Muscle layer of duodenum (tissue), 2 donors: ENCODE measurements at regions not wholly inside any gene's neighbourhood (a gene's known extent, or its start where the extent isn't known, plus 50 kb on each side); places are given as distances from the start of the nearest gene placed in this dataset.

Experiments used
- H3K27ac ChIP-seq: one replicate; pipeline ENCODE4 v1.7.0; 2013; ENCODE audit warnings: mild to moderate bottlenecking, low read length
- H3K27me3 ChIP-seq: one replicate; pipeline ENCODE4 v1.7.0; 2013; ENCODE audit warnings: low read depth, mild to moderate bottlenecking, control low read depth, low read length
- H3K36me3 ChIP-seq, 2 donors: one replicate each; pipeline ENCODE4 v1.7.0; 2013; ENCODE audit warnings: low read length in 2 of 2, control low read depth in 1 of 2, mild to moderate bottlenecking in 1 of 2; ENCODE audit not compliant: insufficient read depth in 2 of 2, control insufficient read depth in 1 of 2
- H3K4me1 ChIP-seq, 2 donors: one replicate each; pipeline ENCODE4 v1.7.0; 2013; ENCODE audit warnings: low read length in 2 of 2, mild to moderate bottlenecking in 2 of 2, control low read depth in 1 of 2, moderate library complexity in 1 of 2; ENCODE audit not compliant: insufficient read depth in 2 of 2, control insufficient read depth in 1 of 2
- H3K4me3 ChIP-seq, 2 donors: one replicate each; pipeline ENCODE4 v1.7.0; 2013; ENCODE audit warnings: low read length in 2 of 2, low read depth in 1 of 2, mild to moderate bottlenecking in 1 of 2
- H3K9me3 ChIP-seq, 2 donors: one replicate each; pipeline ENCODE4 v1.7.0; 2013; ENCODE audit warnings: low read length in 2 of 2, control low read depth in 1 of 2, mild to moderate bottlenecking in 1 of 2; ENCODE audit not compliant: control insufficient read depth in 1 of 2
- donor health status: healthy.

DNA sequence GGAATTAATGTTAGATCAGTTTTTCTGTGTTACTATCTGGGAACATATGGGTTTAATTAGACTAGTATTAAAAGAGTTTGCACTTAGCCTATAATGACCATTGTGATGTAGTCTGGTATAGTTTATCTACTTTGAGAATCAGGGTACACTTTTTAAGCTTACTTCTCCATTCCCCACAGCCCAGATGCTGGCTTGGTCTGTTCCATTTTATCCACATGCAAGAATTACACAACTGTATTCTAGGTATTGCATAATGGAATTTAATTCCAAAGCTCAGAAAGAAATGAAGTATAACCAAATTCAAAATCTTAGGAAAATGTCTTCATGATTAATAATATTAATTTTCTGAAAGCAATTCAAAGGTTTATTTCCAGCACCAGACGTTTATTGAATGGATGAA, 122.2 kb upstream of the PDGFD start:
- H3K9me3 ChIP-seq: peaks cover 0 to 3% of the 10 kb centered on the region in 2 donors
- no peak overlapping the region for H3K27ac ChIP-seq
- no peak overlapping the region for H3K4me3 ChIP-seq
- no peaks in the 10 kb centered on the region for H3K27me3 ChIP-seq
- H3K36me3 ChIP-seq: no peaks in the 10 kb centered on the region
- no peaks in the 10 kb centered on the region for H3K4me1 ChIP-seq

- no peaks in the 10 kb centered on the region for H3K4me1 ChIP-seq
- H3K27ac ChIP-seq: no peak overlapping the region
- no peaks in the 10 kb centered on the region for H3K27me3 ChIP-seq
- H3K4me3 ChIP-seq: no peak overlapping the region
- H3K36me3 ChIP-seq: no peaks in the 10 kb centered on the region
- H3K9me3 ChIP-seq: no peaks in the 10 kb centered on the region
Observed at GRCh38 chr11:104279587-104279986, 115.6 kb upstream of the PDGFD start.

- H3K27ac ChIP-seq: no peak overlapping the region
- H3K27me3 ChIP-seq: no peaks in the 10 kb centered on the region
- no peaks in the 10 kb centered on the region for H3K4me1 ChIP-seq
- H3K4me3 ChIP-seq: no peak overlapping the region
- no peaks in the 10 kb centered on the region for H3K9me3 ChIP-seq
- no peaks in the 10 kb centered on the region for H3K36me3 ChIP-seq
Observed at GRCh38 chr11:104275992-104276391, 112.0 kb upstream of the PDGFD start.

DNA sequence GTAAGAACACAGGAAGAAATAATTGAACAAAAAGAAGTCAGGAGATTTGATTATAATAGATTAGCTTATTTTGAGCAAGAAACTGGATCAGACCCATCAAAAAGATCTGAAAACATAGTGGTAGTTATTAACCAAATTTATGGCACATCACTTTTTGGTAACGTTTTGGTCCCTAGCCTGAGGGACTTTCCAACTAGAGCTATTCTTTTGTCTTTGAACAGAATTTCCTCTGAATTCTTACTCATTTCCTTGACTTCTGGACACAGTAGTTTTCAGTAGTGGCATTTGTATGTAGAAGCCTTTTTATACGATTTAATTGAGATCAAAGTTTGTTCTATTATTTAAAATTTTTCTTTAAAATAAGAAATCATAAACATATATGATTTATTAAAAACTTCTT, 96.5 kb upstream of the PDGFD start:
- Histone ChIP-seq H3K4me1 (no peaks in the 10 kb centered on the region), H3K27me3 (no peaks in the 10 kb centered on the region), H3K27ac (no peak overlapping the region), H3K36me3 (no peaks in the 10 kb centered on the region), H3K4me3 (no peak overlapping the region), H3K9me3 (no peaks in the 10 kb centered on the region)

DNA sequence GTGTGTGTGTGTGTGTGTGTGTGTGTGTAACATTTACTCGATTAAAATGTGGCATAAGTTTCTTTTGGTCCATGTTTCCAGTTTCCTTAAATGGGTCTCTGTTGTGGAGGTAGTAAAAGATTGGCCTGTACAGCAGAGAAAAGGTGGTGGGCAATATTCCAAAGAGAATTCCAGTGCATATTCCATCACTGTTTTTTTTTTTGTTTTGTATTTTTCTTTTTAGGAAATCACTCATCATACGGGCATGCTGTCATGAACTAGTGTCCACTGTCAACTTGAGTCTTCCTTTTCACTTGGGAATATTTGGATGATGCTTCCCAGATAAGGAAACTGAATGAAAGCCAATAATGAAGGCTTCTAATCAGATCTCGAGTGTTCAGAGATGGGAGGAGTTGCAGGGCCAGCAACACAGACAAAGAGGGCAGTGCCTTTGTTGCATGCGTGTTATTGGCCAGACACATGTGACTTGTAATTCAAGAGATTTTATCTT, 95.2 kb upstream of the PDGFD start:
- Histone ChIP-seq H3K27me3 (no peaks in the 10 kb centered on the region), H3K27ac (no peak overlapping the region), H3K36me3 (no peaks in the 10 kb centered on the region), H3K4me3 (no peak overlapping the region), H3K9me3 (no peaks in the 10 kb centered on the region), H3K4me1 (no peaks in the 10 kb centered on the region)

- H3K27ac ChIP-seq: no peak overlapping the region
- H3K36me3 ChIP-seq: no peaks in the 10 kb centered on the region
- no peaks in the 10 kb centered on the region for H3K27me3 ChIP-seq
- no peaks in the 10 kb centered on the region for H3K9me3 ChIP-seq
- H3K4me3 ChIP-seq: no peak overlapping the region
- H3K4me1 ChIP-seq: no peaks in the 10 kb centered on the region
Observed at GRCh38 chr11:104256525-104256924, 92.6 kb upstream of the PDGFD start.

GRCh38 chr11:104254347-104254746, 90.4 kb upstream of the PDGFD start:
- Histone ChIP-seq H3K27ac (no peak overlapping the region), H3K4me3 (no peak overlapping the region), H3K9me3 (no peaks in the 10 kb centered on the region), H3K27me3 (no peaks in the 10 kb centered on the region), H3K36me3 (no peaks in the 10 kb centered on the region), H3K4me1 (no peaks in the 10 kb centered on the region)

- no peaks in the 10 kb centered on the region for H3K4me1 ChIP-seq
- no peak overlapping the region for H3K4me3 ChIP-seq
- H3K36me3 ChIP-seq: no peaks in the 10 kb centered on the region
- H3K9me3 ChIP-seq: no peaks in the 10 kb centered on the region
- no peak overlapping the region for H3K27ac ChIP-seq
- H3K27me3 ChIP-seq: no peaks in the 10 kb centered on the region
Observed at GRCh38 chr11:104246590-104246989, 82.6 kb upstream of the PDGFD start.

DNA sequence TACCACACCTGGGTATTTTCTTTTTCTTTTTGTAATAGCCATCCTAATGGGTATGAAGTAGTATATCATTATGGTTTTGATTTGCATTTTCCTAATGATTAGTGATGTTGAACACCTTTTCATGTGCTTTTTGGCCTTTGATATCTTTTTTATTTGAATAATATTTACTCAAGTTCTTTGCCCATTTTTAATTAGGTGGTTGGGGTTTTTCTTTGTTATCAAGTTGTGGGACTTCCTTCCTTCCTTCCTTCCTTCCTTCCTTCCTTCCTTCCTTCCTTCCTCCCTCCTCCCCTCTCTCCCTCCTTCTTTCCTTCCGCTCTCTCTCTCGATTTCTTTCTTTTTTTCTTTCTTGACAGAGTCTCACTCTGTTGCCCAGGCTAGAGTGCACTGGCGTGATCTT, 75.0 kb upstream of the PDGFD start:
- Histone ChIP-seq H3K27me3 (no peaks in the 10 kb centered on the region), H3K27ac (no peak overlapping the region), H3K36me3 (no peaks in the 10 kb centered on the region), H3K9me3 (no peaks in the 10 kb centered on the region), H3K4me1 (no peaks in the 10 kb centered on the region), H3K4me3 (no peak overlapping the region)

- H3K4me3 ChIP-seq: no peak overlapping the region
- H3K4me1 ChIP-seq: no peaks in the 10 kb centered on the region
- no peaks in the 10 kb centered on the region for H3K9me3 ChIP-seq
- H3K36me3 ChIP-seq: no peaks in the 10 kb centered on the region
- no peaks in the 10 kb centered on the region for H3K27me3 ChIP-seq
- no peak overlapping the region for H3K27ac ChIP-seq
Observed at GRCh38 chr11:104225047-104225446, 61.1 kb upstream of the PDGFD start.

- peaks cover 0 to 3% of the 10 kb centered on the region in 2 donors for H3K9me3 ChIP-seq
Observed at GRCh38 chr11:104222464-104222863, 58.5 kb upstream of the PDGFD start.

DNA sequence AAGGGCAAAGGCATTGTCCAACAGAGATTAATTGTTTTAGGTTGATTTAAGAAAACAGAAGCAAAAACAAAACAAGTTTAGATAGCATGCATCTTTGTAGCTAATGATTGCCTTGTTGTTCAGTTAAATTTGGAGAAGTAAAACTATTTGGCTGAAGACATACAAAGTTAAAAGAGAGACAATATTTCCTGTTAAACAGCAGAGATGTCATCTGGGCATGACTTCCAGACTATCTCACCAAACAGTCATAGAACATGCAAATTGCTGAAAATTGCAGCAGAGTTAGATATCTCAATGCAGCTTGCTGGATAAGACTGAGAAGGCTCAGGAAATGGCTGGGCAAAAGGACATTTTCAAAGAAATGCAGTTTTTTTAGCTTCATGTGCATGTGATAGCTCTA, 57.5 kb upstream of the PDGFD start:
- Histone ChIP-seq H3K9me3 (peaks cover 0 to 3% of the 10 kb centered on the region in 2 donors), H3K27me3 (no peaks in the 10 kb centered on the region), H3K36me3 (no peaks in the 10 kb centered on the region), H3K27ac (no peak overlapping the region), H3K4me3 (no peak overlapping the region), H3K4me1 (no peaks in the 10 kb centered on the region)

More at GRCh38 chr11:104222464-104222863, 58.5 kb upstream of the PDGFD start:
- Histone ChIP-seq H3K27me3 (no peaks in the 10 kb centered on the region), H3K4me3 (no peak overlapping the region), H3K36me3 (no peaks in the 10 kb centered on the region), H3K4me1 (no peaks in the 10 kb centered on the region), H3K27ac (no peak overlapping the region)
